DOHH2 (cell line): ENCODE measurements at regions not wholly inside any gene's neighbourhood (a gene's known extent, or its start where the extent isn't known, plus 50 kb on each side); places are given as distances from the start of the nearest gene placed in this dataset.

ENCODE experiments used
- EZH2phosphoT487 ChIP-seq: fragments of 200-600 bp; sonication (generic); IDR thresholded peaks from 2 replicates; pipeline ENCODE4 v1.6.1; 2017; ENCODE audit warnings: borderline replicate concordance, mild to moderate bottlenecking, antibody characterized with exemption, low read length, moderate library complexity, mixed read lengths
- TF ChIP-seq, protein P1 (sequence below): fragments of 200-600 bp; sonication (generic); IDR thresholded peaks from one replicate; pipeline ENCODE4 v1.5.1; 2014; ENCODE audit warnings: antibody characterized with exemption, mild to moderate bottlenecking, low read depth, low read length; ENCODE audit not compliant: poor library complexity, severe bottlenecking

DNA sequence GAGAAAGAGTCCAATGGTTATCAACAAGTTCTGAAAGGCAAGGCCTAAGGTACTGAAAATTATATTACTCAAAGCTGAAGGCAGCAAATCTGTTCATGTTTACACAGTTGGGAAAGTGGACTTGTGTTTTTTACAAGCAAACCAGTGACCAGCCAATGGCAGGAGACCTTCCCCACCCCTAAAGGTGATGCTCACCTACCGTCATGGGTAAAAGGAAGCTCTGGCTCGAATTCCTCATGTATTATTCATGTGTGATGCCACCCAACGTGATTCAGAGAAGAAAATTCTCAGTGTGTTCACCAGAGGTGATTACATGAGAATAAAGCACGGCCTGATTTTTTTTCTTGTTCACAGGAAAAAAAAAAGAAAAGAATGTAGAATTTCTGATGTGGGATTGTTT is 1161.2 kb upstream of the SEL1L start:
- TF ChIP-seq, protein P1, sequence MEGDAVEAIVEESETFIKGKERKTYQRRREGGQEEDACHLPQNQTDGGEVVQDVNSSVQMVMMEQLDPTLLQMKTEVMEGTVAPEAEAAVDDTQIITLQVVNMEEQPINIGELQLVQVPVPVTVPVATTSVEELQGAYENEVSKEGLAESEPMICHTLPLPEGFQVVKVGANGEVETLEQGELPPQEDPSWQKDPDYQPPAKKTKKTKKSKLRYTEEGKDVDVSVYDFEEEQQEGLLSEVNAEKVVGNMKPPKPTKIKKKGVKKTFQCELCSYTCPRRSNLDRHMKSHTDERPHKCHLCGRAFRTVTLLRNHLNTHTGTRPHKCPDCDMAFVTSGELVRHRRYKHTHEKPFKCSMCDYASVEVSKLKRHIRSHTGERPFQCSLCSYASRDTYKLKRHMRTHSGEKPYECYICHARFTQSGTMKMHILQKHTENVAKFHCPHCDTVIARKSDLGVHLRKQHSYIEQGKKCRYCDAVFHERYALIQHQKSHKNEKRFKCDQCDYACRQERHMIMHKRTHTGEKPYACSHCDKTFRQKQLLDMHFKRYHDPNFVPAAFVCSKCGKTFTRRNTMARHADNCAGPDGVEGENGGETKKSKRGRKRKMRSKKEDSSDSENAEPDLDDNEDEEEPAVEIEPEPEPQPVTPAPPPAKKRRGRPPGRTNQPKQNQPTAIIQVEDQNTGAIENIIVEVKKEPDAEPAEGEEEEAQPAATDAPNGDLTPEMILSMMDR, result no peak
- TF ChIP-seq EZH2phosphoT487, result no peak
